ENCODE measurements at regions not wholly inside any gene's neighbourhood (a gene's known extent, or its start where the extent isn't known, plus 50 kb on each side); places are given as distances from the start of the nearest gene placed in this dataset.

- Histone ChIP-seq H2AFZ (ENCODE audit: low read length) (no peak overlapping the region), H2BK20ac (ENCODE audit: low read depth, low read length, poor library complexity, severe bottlenecking) (no peak overlapping the region), H4K91ac (ENCODE audit: insufficient read length, low read depth, low read length) (no peak overlapping the region), H3K23me2 (ENCODE audit: insufficient read length, low read depth, low read length, poor library complexity, severe bottlenecking) (no peaks in the 10 kb centered on the region), H4K8ac (replicated peaks; ENCODE audit: insufficient read length, low read depth, low read length) (no peak overlapping the region), H3K4me1 (ENCODE audit: insufficient read depth, low read length) (no peaks in the 10 kb centered on the region), H2BK5ac (ENCODE audit: insufficient read length, low read length) (no peak overlapping the region), H3K79me1 (ENCODE audit: insufficient read depth, low read depth, low read length, poor library complexity, severe bottlenecking) (no peaks in the 10 kb centered on the region), H3K23ac (ENCODE audit: insufficient read length, low read depth, low read length) (no peak overlapping the region), H3K9me3 (ENCODE audit: control insufficient read depth, low read depth, low read length) (no peaks in the 10 kb centered on the region), H3K56ac (ENCODE audit: insufficient read length, low read depth, low read length) (no peak overlapping the region), H2BK120ac (ENCODE audit: low read depth, low read length, poor library complexity, severe bottlenecking) (no peak overlapping the region), H3K4me2 (ENCODE audit: insufficient read depth, insufficient read length, low read length) (no peak overlapping the region), H3K27me3 (ENCODE audit: insufficient read depth, low read length) (no peaks in the 10 kb centered on the region), H3T11ph (ENCODE audit: low read length) (no peak overlapping the region), H3K79me2 (ENCODE audit: insufficient read depth, low read length) (no peaks in the 10 kb centered on the region), H3K18ac (ENCODE audit: insufficient read length, low read depth, low read length) (no peak overlapping the region), H3K27ac (ENCODE audit: insufficient read length, low read depth, low read length) (no peak overlapping the region), H3K9ac (ENCODE audit: extremely low read depth, insufficient read length, low read length) (no peak overlapping the region), H2BK15ac (ENCODE audit: low read depth, low read length) (no peak overlapping the region), H4K20me1 (ENCODE audit: control insufficient read depth, insufficient read depth, insufficient read length) (no peaks in the 10 kb centered on the region), H3K4ac (ENCODE audit: low read depth, low read length) (no peak overlapping the region), H4K5ac (ENCODE audit: insufficient read length, low read depth, low read length) (no peak overlapping the region), H2BK12ac (ENCODE audit: insufficient read length, low read depth, low read length) (no peak overlapping the region), H3K14ac (ENCODE audit: insufficient read depth, low read length) (no peak overlapping the region), H2AK5ac (ENCODE audit: insufficient read length, low read length) (no peak overlapping the region)
- no peaks in the 10 kb centered on the region for H3K36me3 Mint-ChIP-seq (ENCODE audit: insufficient read depth in 1 of 3, low read depth in 3 of 3)
- no peak overlapping the region for H3K4me3 Mint-ChIP-seq
- TF ChIP-seq CTCF (conservative IDR thresholded peaks at IDR 0.05), result no peak
- DNase-seq, result no peak
- peaks cover 12% of the 10 kb centered on the region for H3K27me3 Mint-ChIP-seq (ENCODE audit: low read depth)
- no CpG with 5 or more reads among the region's 4 CpGs for WGBS (ENCODE audit: extremely low coverage, insufficient read length, low lambda C conversion rate)
- no peaks in the 10 kb centered on the region for H3K4me1 Mint-ChIP-seq
- no peaks in the 10 kb centered on the region for H3K9me3 Mint-ChIP-seq
- no peak overlapping the region for H3K27ac Mint-ChIP-seq
These were observed 96.5 kb downstream of the MED10 start for GRCh38 chr5:6281818-6282217.
